OCI-LY1 (cell line): ENCODE measurements at regions not wholly inside any gene's neighbourhood (a gene's known extent, or its start where the extent isn't known, plus 50 kb on each side); places are given as distances from the start of the nearest gene placed in this dataset.

Experiments used
- EZH2 ChIP-seq: fragments of 200-600 bp; sonication (generic), shearing (Covaris generic); IDR thresholded peaks from 2 replicates; pipeline ENCODE4 v1.8.0; 2017; ENCODE audit warnings: borderline replicate concordance, mixed run types, mild to moderate bottlenecking, antibody characterized with exemption, low read length, moderate library complexity, mixed read lengths
- TF ChIP-seq, protein P1 (sequence below): fragments of 200-600 bp; sonication (generic), shearing (Covaris generic); IDR thresholded peaks from 2 replicates; pipeline ENCODE4 v1.5.1; 2017; ENCODE audit warnings: mild to moderate bottlenecking, antibody characterized with exemption, low read length, moderate library complexity, mixed read lengths

DNA sequence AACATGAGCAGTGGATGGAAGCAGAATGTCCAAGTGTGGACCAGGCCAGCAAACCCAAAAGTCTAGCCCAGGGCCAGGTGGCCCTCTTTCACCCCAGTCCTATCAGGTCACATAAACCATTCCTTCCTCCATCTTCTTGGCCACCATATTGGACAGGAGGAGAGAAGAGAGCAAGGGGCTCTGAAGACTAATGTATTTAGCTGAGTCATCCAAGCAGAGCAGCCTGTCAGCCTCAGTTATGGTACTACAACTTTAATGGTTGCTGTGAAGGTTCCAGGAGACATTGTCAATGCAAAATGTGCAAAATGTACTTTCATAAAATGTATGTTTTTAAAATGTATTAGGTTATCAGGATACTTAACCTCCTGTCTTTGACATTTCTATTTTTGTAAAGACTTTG lies 159.5 kb downstream of the GPAM start:
- TF ChIP-seq, protein P1, sequence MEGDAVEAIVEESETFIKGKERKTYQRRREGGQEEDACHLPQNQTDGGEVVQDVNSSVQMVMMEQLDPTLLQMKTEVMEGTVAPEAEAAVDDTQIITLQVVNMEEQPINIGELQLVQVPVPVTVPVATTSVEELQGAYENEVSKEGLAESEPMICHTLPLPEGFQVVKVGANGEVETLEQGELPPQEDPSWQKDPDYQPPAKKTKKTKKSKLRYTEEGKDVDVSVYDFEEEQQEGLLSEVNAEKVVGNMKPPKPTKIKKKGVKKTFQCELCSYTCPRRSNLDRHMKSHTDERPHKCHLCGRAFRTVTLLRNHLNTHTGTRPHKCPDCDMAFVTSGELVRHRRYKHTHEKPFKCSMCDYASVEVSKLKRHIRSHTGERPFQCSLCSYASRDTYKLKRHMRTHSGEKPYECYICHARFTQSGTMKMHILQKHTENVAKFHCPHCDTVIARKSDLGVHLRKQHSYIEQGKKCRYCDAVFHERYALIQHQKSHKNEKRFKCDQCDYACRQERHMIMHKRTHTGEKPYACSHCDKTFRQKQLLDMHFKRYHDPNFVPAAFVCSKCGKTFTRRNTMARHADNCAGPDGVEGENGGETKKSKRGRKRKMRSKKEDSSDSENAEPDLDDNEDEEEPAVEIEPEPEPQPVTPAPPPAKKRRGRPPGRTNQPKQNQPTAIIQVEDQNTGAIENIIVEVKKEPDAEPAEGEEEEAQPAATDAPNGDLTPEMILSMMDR: no peak
- no peak for TF ChIP-seq EZH2
